Thyroid gland (tissue), 4 donors: ENCODE measurements at regions not wholly inside any gene's neighbourhood (a gene's known extent, or its start where the extent isn't known, plus 50 kb on each side); places are given as distances from the start of the nearest gene placed in this dataset.

Experiments used
- POLR2A ChIP-seq, 2 donors: fragments of 450-650 bp; IDR thresholded peaks; one replicate each; pipeline ENCODE4 v1.6.1; 2017; ENCODE audit warnings: antibody characterized with exemption in 2 of 2, mild to moderate bottlenecking in 2 of 2, moderate library complexity in 1 of 2
- TF ChIP-seq, protein P1 (sequence below), 6 experiments: fragments of 200-600 bp in 3 of 6; fragments of 450-650 bp in 3 of 6; sonication (generic) in 3 of 6; IDR thresholded peaks; one replicate each; pipeline ENCODE4 v1.5.1; 2016 to 2019; ENCODE audit warnings: antibody characterized with exemption in 6 of 6, mild to moderate bottlenecking in 2 of 6, inconsistent platforms in 1 of 6, moderate library complexity in 1 of 6

GRCh38 chr2:238558456-238559099 is 131.9 kb downstream of the ASB1 start:
- TF ChIP-seq, protein P1, sequence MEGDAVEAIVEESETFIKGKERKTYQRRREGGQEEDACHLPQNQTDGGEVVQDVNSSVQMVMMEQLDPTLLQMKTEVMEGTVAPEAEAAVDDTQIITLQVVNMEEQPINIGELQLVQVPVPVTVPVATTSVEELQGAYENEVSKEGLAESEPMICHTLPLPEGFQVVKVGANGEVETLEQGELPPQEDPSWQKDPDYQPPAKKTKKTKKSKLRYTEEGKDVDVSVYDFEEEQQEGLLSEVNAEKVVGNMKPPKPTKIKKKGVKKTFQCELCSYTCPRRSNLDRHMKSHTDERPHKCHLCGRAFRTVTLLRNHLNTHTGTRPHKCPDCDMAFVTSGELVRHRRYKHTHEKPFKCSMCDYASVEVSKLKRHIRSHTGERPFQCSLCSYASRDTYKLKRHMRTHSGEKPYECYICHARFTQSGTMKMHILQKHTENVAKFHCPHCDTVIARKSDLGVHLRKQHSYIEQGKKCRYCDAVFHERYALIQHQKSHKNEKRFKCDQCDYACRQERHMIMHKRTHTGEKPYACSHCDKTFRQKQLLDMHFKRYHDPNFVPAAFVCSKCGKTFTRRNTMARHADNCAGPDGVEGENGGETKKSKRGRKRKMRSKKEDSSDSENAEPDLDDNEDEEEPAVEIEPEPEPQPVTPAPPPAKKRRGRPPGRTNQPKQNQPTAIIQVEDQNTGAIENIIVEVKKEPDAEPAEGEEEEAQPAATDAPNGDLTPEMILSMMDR (IDR thresholded peaks at IDR 0.05): no peak
- TF ChIP-seq POLR2A (IDR thresholded peaks at IDR 0.05): no peak
